A549 (cell line): ENCODE measurements at regions not wholly inside any gene's neighbourhood (a gene's known extent, or its start where the extent isn't known, plus 50 kb on each side); places are given as distances from the start of the nearest gene placed in this dataset.

ENCODE experiments used
- CTCF ChIP-seq: fragments of >200 bp; sonication (Bioruptor Twin); formaldehyde crosslinking; IDR thresholded peaks from 3 replicates; pipeline ENCODE4 v1.5.1; 2016
- EP300 ChIP-seq, 2 experiments: fragments of >200 bp; sonication (Bioruptor Twin); formaldehyde crosslinking; IDR thresholded peaks; 2 replicates in 1 of 2; 3 replicates in 1 of 2; pipeline ENCODE4 v1.6.1; 2016 to 2017
- MAZ ChIP-seq: fragments of 150-350 bp; IDR thresholded peaks from 2 replicates; pipeline ENCODE4 v1.6.1; 2014; ENCODE audit warnings: antibody characterized with exemption, low read depth, low read length, borderline replicate concordance
- NFE2L2 ChIP-seq: fragments of 150-350 bp; conservative IDR thresholded peaks from 2 replicates; pipeline ENCODE4 v1.6.1; 2014; ENCODE audit warnings: low read length
- PBX3 ChIP-seq: IDR thresholded peaks from 2 replicates; pipeline ENCODE4 v1.6.1; 2012
- PHF8 ChIP-seq: fragments of 200-600 bp; sonication (generic); IDR thresholded peaks from 2 replicates; pipeline ENCODE4 v1.6.1; 2016; ENCODE audit warnings: low read depth, mild to moderate bottlenecking, antibody characterized with exemption, moderate library complexity, borderline replicate concordance
- POLR2A ChIP-seq: IDR thresholded peaks from 2 replicates; pipeline ENCODE4 v1.6.1; 2012; ENCODE audit warnings: mild to moderate bottlenecking, low read length

- TF ChIP-seq NFE2L2, result no peak
- no peak for TF ChIP-seq EP300 (IDR thresholded peaks at IDR 0.05)
- TF ChIP-seq MAZ, result no peak
- TF ChIP-seq CTCF, result no peak
- TF ChIP-seq PHF8, result no peak
- TF ChIP-seq PBX3, result no peak
- TF ChIP-seq POLR2A, result no peak
Observed at GRCh38 chr1:201754353-201754752, 74.6 kb upstream of the IPO9 start.
